HEK293 (cell line): ENCODE measurements at regions not wholly inside any gene's neighbourhood (a gene's known extent, or its start where the extent isn't known, plus 50 kb on each side); places are given as distances from the start of the nearest gene placed in this dataset.

Experiments used
- CTCF ChIP-seq: fragments of 450-650 bp; formaldehyde crosslinking; IDR thresholded peaks from 2 replicates; pipeline ENCODE4 v1.5.1; 2016; ENCODE audit warnings: missing biosample characterization, missing genetic modification characterization
- GLI4 ChIP-seq: fragments of 450-650 bp; formaldehyde crosslinking; IDR thresholded peaks from 2 replicates; pipeline ENCODE4 v1.5.1; 2016; ENCODE audit warnings: missing biosample characterization, missing genetic modification characterization
- HOXA7 ChIP-seq: sonication (generic); formaldehyde crosslinking; IDR thresholded peaks from 2 replicates; pipeline ENCODE4 v1.8.1; 2022; ENCODE audit warnings: missing genetic modification reagents, borderline replicate concordance
- YY1 ChIP-seq: fragments of 450-650 bp; formaldehyde crosslinking; IDR thresholded peaks from 2 replicates; pipeline ENCODE4 v1.5.1; 2018; ENCODE audit warnings: missing biosample characterization, missing genetic modification characterization
- ZBTB11 ChIP-seq: fragments of 450-650 bp; formaldehyde crosslinking; conservative IDR thresholded peaks from 2 replicates; pipeline ENCODE4 v1.5.1; 2016; ENCODE audit warnings: low read depth, missing biosample characterization, missing genetic modification characterization
- ZEB2 ChIP-seq: fragments of 450-650 bp; formaldehyde crosslinking; IDR thresholded peaks from 2 replicates; pipeline ENCODE4 v1.5.1; 2016; ENCODE audit warnings: missing biosample characterization, missing genetic modification characterization

GRCh38 chr11:44673688-44674087, 53.1 kb upstream of the TSPAN18 start:
- TF ChIP-seq CTCF, result no peak
- no peak for TF ChIP-seq ZBTB11 (tag by site-specific recombination)
- TF ChIP-seq YY1, result no peak
- no peak for TF ChIP-seq ZEB2 (tag by site-specific recombination)
- TF ChIP-seq GLI4 (tag by site-specific recombination), result no peak
- no peak for TF ChIP-seq HOXA7
